ENCODE measurements at regions not wholly inside any gene's neighbourhood (a gene's known extent, or its start where the extent isn't known, plus 50 kb on each side); places are given as distances from the start of the nearest gene placed in this dataset.

- TF ChIP-seq EP300 (IDR thresholded peaks at IDR 0.05; ENCODE audit: borderline replicate concordance) (no peak), CEBPB (IDR thresholded peaks at IDR 0.05) (no peak), RAD21 (IDR thresholded peaks at IDR 0.05; ENCODE audit: low read depth) (no peak), TAF1 (IDR thresholded peaks at IDR 0.05; ENCODE audit: low read depth) (no peak)
- TF ChIP-seq, protein P1, sequence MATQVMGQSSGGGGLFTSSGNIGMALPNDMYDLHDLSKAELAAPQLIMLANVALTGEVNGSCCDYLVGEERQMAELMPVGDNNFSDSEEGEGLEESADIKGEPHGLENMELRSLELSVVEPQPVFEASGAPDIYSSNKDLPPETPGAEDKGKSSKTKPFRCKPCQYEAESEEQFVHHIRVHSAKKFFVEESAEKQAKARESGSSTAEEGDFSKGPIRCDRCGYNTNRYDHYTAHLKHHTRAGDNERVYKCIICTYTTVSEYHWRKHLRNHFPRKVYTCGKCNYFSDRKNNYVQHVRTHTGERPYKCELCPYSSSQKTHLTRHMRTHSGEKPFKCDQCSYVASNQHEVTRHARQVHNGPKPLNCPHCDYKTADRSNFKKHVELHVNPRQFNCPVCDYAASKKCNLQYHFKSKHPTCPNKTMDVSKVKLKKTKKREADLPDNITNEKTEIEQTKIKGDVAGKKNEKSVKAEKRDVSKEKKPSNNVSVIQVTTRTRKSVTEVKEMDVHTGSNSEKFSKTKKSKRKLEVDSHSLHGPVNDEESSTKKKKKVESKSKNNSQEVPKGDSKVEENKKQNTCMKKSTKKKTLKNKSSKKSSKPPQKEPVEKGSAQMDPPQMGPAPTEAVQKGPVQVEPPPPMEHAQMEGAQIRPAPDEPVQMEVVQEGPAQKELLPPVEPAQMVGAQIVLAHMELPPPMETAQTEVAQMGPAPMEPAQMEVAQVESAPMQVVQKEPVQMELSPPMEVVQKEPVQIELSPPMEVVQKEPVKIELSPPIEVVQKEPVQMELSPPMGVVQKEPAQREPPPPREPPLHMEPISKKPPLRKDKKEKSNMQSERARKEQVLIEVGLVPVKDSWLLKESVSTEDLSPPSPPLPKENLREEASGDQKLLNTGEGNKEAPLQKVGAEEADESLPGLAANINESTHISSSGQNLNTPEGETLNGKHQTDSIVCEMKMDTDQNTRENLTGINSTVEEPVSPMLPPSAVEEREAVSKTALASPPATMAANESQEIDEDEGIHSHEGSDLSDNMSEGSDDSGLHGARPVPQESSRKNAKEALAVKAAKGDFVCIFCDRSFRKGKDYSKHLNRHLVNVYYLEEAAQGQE (IDR thresholded peaks at IDR 0.05; ENCODE audit: low read depth): no peak
- TF ChIP-seq, protein P2, sequence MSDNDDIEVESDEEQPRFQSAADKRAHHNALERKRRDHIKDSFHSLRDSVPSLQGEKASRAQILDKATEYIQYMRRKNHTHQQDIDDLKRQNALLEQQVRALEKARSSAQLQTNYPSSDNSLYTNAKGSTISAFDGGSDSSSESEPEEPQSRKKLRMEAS (IDR thresholded peaks at IDR 0.05): no peak
Measured at GRCh38 chr1:188761226-188761625, 1716.4 kb downstream of the BRINP3 start.
